MCF 10A (cell line): ENCODE measurements at regions not wholly inside any gene's neighbourhood (a gene's known extent, or its start where the extent isn't known, plus 50 kb on each side); places are given as distances from the start of the nearest gene placed in this dataset.

ENCODE experiments used
- BruUV-seq: library from RNA; stranded (reverse); fragments of 400-500 nt; replicated peaks from 2 replicates; lab custom pipeline; 2021; lab: Mats Ljungman, UMichigan
- CTCF ChIA-PET: fragments of 300-600 bp; sonication (Branson Sonifier 250); formaldehyde crosslinking; extraction: SDS; loops from one replicate; lab custom pipeline; 2021; ENCODE audit warnings: antibody characterized with exemption, inconsistent platforms; lab: Yijun Ruan, JAX
- POLR2A ChIA-PET: fragments of 300-600, 350-650 bp; sonication (Branson Sonifier 250); formaldehyde crosslinking; extraction: SDS; loops from one replicate; lab custom pipeline; 2020; ENCODE audit warnings: antibody characterized with exemption, inconsistent platforms; lab: Yijun Ruan, JAX
- DNase-seq: peaks from one replicate; pipeline ENCODE4 v3.0.0-alpha.2; 2018; ENCODE audit not compliant: unreplicated experiment
- H3K27ac Mint-ChIP-seq: one replicate; pipeline ENCODE4 v1.8.0; 2022; ENCODE audit warnings: mild to moderate bottlenecking, low read depth, mixed read lengths; ENCODE audit not compliant: unreplicated experiment
- H3K27me3 Mint-ChIP-seq: one replicate; pipeline ENCODE4 v1.8.0; 2022; ENCODE audit warnings: mixed read lengths; ENCODE audit not compliant: insufficient read depth, unreplicated experiment
- H3K36me3 Mint-ChIP-seq: one replicate; pipeline ENCODE4 v1.8.0; 2022; ENCODE audit warnings: mild to moderate bottlenecking, moderate library complexity, mixed read lengths; ENCODE audit not compliant: insufficient read depth, unreplicated experiment
- H3K4me1 Mint-ChIP-seq: one replicate; pipeline ENCODE4 v1.8.0; 2022; ENCODE audit warnings: mixed read lengths; ENCODE audit not compliant: insufficient read depth, unreplicated experiment
- H3K4me3 Mint-ChIP-seq: one replicate; pipeline ENCODE4 v1.8.0; 2022; ENCODE audit warnings: mild to moderate bottlenecking, moderate library complexity, mixed read lengths; ENCODE audit not compliant: unreplicated experiment
- H3K9me3 Mint-ChIP-seq: one replicate; pipeline ENCODE4 v1.8.0; 2022; ENCODE audit warnings: mixed read lengths; ENCODE audit not compliant: unreplicated experiment
- CTCF ChIP-seq: fragments of 200-600 bp; IDR thresholded peaks from one replicate; pipeline ENCODE4 v1.8.0; 2022; ENCODE audit warnings: antibody characterized with exemption, mild to moderate bottlenecking; ENCODE audit not compliant: unreplicated experiment
- intact Hi-C: fragments of 100-400 bp; cut with micrococcal nuclease; formaldehyde crosslinking; loops from 2 replicates; pipeline ENCODE4 v1.14.1; 2022

- Mint-ChIP-seq H3K27me3 (no peaks in the 10 kb centered on the region), H3K27ac (no peak overlapping the region), H3K9me3 (peaks cover 12% of the 10 kb centered on the region), H3K36me3 (no peaks in the 10 kb centered on the region), H3K4me1 (no peaks in the 10 kb centered on the region), H3K4me3 (no peak overlapping the region)
- BruUV-seq = no TSS peak
- intact Hi-C loops = no loop called here
- CTCF ChIA-PET = no interaction called here
- no peak for DNase-seq
- POLR2A ChIA-PET = no interaction called here
- no peak for TF ChIP-seq CTCF
These were observed 243.9 kb downstream of the TMEM167A start for GRCh38 chr5:82833277-82833676.

- no peak for DNase-seq
- Mint-ChIP-seq H3K9me3 (peaks cover 12% of the 10 kb centered on the region), H3K36me3 (no peaks in the 10 kb centered on the region), H3K27ac (no peak overlapping the region), H3K4me1 (no peaks in the 10 kb centered on the region), H3K27me3 (no peaks in the 10 kb centered on the region), H3K4me3 (no peak overlapping the region)
- ChIA-PET POLR2A (no interaction called here), CTCF (no interaction called here)
- TF ChIP-seq CTCF = no peak
- intact Hi-C loops = no loop called here
- no TSS peak for BruUV-seq
These were observed 244.7 kb downstream of the TMEM167A start for GRCh38 chr5:82832445-82832844.

GRCh38 chr5:82828211-82828610 lies 249.0 kb downstream of the TMEM167A start:
- Mint-ChIP-seq H3K4me1 (no peaks in the 10 kb centered on the region), H3K27me3 (no peaks in the 10 kb centered on the region), H3K36me3 (no peaks in the 10 kb centered on the region), H3K4me3 (no peak overlapping the region), H3K27ac (no peak overlapping the region), H3K9me3 (no peaks in the 10 kb centered on the region)
- CTCF ChIA-PET = no interaction called here
- intact Hi-C loops = no loop called here
- no TSS peak for BruUV-seq
- no peak for DNase-seq
- no peak for TF ChIP-seq CTCF
- POLR2A ChIA-PET = interaction anchor here (0.6 kb wide), 1 partner anchor 492 kb away, joined by 4 read pairs; no protein-coding TSS in a partner anchor

- POLR2A ChIA-PET = no interaction called here
- CTCF ChIA-PET = no interaction called here
- Mint-ChIP-seq H3K27me3 (no peaks in the 10 kb centered on the region), H3K4me3 (no peak overlapping the region), H3K9me3 (no peaks in the 10 kb centered on the region), H3K36me3 (no peaks in the 10 kb centered on the region), H3K27ac (no peak overlapping the region), H3K4me1 (no peaks in the 10 kb centered on the region)
- no TSS peak for BruUV-seq
- DNase-seq = no peak
- TF ChIP-seq CTCF = no peak
- intact Hi-C loops = no loop called here
These were observed 249.5 kb downstream of the TMEM167A start for GRCh38 chr5:82827651-82828050.
